Activated T-helper 2 cell treated with anti-CD3 and anti-CD28 coated beads, Interferon-gamma antibody, Interleukin-2, Interleukin-4, amounts not matched to agents 10 μg/mL and 5 μg/mL and 100 μg/mL, durations not matched to agents 14 hours and 24 hours and 36 hours (primary cell): ENCODE measurements at regions not wholly inside any gene's neighbourhood (a gene's known extent, or its start where the extent isn't known, plus 50 kb on each side); places are given as distances from the start of the nearest gene placed in this dataset.

ENCODE experiments used
- DNase-seq: peaks from one replicate; pipeline ENCODE4 v3.0.0; 2021; ENCODE audit warnings: low spot score
- H3K27ac Mint-ChIP-seq: one replicate; pipeline ENCODE4 v1.8.0; 2021; ENCODE audit warnings: mixed read lengths
- H3K27me3 Mint-ChIP-seq: one replicate; pipeline ENCODE4 v1.8.0; 2021; ENCODE audit warnings: low read depth, mixed read lengths
- H3K36me3 Mint-ChIP-seq: one replicate; pipeline ENCODE4 v1.8.0; 2021; ENCODE audit warnings: low read depth, mixed read lengths
- H3K4me1 Mint-ChIP-seq: one replicate; pipeline ENCODE4 v1.8.0; 2021; ENCODE audit warnings: low read depth, mixed read lengths
- H3K4me3 Mint-ChIP-seq: one replicate; pipeline ENCODE4 v1.8.0; 2021; ENCODE audit warnings: low read depth, mild to moderate bottlenecking, moderate library complexity, mixed read lengths
- H3K9me3 Mint-ChIP-seq: one replicate; pipeline ENCODE4 v1.8.0; 2021; ENCODE audit warnings: mixed read lengths
- intact Hi-C: fragments of 100-400 bp; cut with micrococcal nuclease; formaldehyde crosslinking; loops from one replicate; pipeline ENCODE4 v1.15.1; 2023

- Mint-ChIP-seq H3K36me3 (no peaks in the 10 kb centered on the region), H3K4me3 (no peak overlapping the region), H3K4me1 (no peaks in the 10 kb centered on the region), H3K9me3 (no peaks in the 10 kb centered on the region), H3K27me3 (no peaks in the 10 kb centered on the region), H3K27ac (no peak overlapping the region)
- intact Hi-C loops, result loop anchor here (10.0 kb wide), 1 partner anchor 405 kb away; no protein-coding TSS in a partner anchor
- DNase-seq, result no peak
Measured at GRCh38 chr4:144579411-144580030, 66.4 kb upstream of the HHIP start.

GRCh38 chr4:144580430-144580829 is 65.5 kb upstream of the HHIP start:
- H3K36me3 Mint-ChIP-seq, result no peaks in the 10 kb centered on the region
- H3K27ac Mint-ChIP-seq, result no peak overlapping the region
- H3K9me3 Mint-ChIP-seq, result no peaks in the 10 kb centered on the region
- no peak overlapping the region for H3K4me3 Mint-ChIP-seq
- no peaks in the 10 kb centered on the region for H3K27me3 Mint-ChIP-seq
- intact Hi-C loops, result loop anchor here (10.0 kb wide), 1 partner anchor 406 kb away; no protein-coding TSS in a partner anchor
- no peak for DNase-seq
- H3K4me1 Mint-ChIP-seq, result no peaks in the 10 kb centered on the region

DNA sequence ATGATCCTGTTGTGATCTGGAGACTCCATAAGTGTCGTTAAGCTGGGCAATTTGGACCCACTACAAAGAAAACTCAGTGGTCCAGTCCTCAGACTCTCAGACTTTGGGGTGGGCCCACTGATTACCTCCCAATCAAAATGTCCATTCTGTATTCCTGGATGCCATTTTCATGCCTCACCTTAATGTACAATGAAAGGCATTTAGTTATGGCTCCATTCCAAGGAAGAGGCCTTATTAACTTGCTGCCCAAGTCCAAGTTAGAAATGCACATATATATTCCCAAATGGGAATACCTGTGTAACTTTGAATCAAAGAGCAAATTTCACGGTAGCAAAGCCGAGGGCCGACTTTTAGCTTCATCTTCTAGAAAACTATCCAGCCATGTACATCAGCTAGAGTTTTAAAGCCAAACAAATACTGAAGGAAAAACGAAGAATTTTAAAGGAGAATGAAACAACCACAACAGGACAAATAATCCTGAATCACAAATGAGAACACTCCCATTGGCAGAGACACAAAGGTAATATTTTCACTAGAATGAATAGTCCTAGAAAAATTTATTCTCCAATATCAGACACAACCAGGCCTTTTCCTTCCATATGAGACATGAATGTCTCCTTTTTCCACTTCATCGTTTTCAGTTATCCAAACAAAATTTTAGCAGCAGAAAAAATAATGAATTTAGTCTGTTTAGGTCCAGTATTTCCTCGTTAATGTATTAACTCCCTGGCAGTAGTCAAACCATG is 63.7 kb upstream of the HHIP start:
- intact Hi-C loops, result loop anchor here (10.0 kb wide), 1 partner anchor 407 kb away; no protein-coding TSS in a partner anchor
- no peaks in the 10 kb centered on the region for H3K9me3 Mint-ChIP-seq
- H3K27ac Mint-ChIP-seq, result no peak overlapping the region
- DNase-seq, result no peak
- no peaks in the 10 kb centered on the region for H3K36me3 Mint-ChIP-seq
- no peak overlapping the region for H3K4me3 Mint-ChIP-seq
- no peaks in the 10 kb centered on the region for H3K4me1 Mint-ChIP-seq
- H3K27me3 Mint-ChIP-seq, result no peaks in the 10 kb centered on the region

DNA sequence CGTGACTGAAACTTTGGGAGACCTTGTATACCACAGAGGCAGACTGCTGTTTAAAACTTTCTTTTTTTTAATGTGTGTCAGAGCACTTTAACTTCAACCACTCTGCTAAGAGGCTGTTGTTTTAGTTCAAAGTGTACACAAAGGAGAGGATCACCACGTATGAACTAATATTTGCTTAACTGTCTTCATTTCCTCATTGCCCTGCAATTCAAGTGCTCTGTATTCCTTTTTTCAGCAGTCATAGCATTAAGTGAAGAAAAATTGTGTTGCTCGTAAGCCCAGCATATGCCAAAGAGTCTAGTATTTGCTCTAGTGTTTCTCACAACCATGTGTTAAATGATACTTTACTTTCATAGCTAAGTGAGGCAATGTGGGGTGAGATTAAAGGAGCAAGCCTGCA is 63.0 kb upstream of the HHIP start:
- Mint-ChIP-seq H3K27ac (no peak overlapping the region), H3K4me1 (no peaks in the 10 kb centered on the region), H3K4me3 (no peak overlapping the region), H3K36me3 (no peaks in the 10 kb centered on the region), H3K27me3 (peaks cover 1% of the 10 kb centered on the region), H3K9me3 (peaks cover 3% of the 10 kb centered on the region)
- DNase-seq, result no peak
- intact Hi-C loops, result loop anchor here (10.0 kb wide), 1 partner anchor 408 kb away; no protein-coding TSS in a partner anchor

DNA sequence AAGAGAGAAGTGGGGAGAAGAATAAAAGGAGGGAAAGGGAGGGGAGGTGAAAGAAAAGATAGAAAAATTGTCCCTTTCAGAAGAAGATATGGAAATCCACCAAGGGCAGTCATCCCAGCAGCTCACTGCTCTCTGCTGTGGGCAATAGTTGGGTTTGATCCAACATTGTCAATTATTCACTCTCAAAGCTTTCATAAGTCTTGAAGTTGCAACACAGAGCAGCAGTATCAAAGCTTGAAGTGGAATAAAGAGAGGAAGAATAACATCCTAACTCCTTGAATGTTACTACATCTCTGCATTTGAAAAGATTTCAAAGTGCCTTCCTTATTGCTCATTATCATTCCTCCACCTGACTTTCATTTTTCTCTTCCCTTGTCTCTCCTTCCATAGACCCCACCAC is 62.3 kb upstream of the HHIP start:
- DNase-seq, result no peak
- H3K4me3 Mint-ChIP-seq, result no peak overlapping the region
- no peak overlapping the region for H3K27ac Mint-ChIP-seq
- H3K27me3 Mint-ChIP-seq, result peaks cover 1% of the 10 kb centered on the region
- intact Hi-C loops, result loop anchor here (10.0 kb wide), 1 partner anchor 409 kb away; no protein-coding TSS in a partner anchor
- H3K36me3 Mint-ChIP-seq, result no peaks in the 10 kb centered on the region
- H3K9me3 Mint-ChIP-seq, result peaks cover 3% of the 10 kb centered on the region
- no peaks in the 10 kb centered on the region for H3K4me1 Mint-ChIP-seq

- intact Hi-C loops, result loop anchor here (10.0 kb wide), 1 partner anchor 410 kb away; no protein-coding TSS in a partner anchor
- H3K27ac Mint-ChIP-seq, result no peak overlapping the region
- no peaks in the 10 kb centered on the region for H3K36me3 Mint-ChIP-seq
- H3K9me3 Mint-ChIP-seq, result peaks cover 3% of the 10 kb centered on the region
- peaks cover 1% of the 10 kb centered on the region for H3K27me3 Mint-ChIP-seq
- no peaks in the 10 kb centered on the region for H3K4me1 Mint-ChIP-seq
- no peak for DNase-seq
- no peak overlapping the region for H3K4me3 Mint-ChIP-seq
Measured at GRCh38 chr4:144584428-144584827, 61.5 kb upstream of the HHIP start.

GRCh38 chr4:144589512-144589911 is 56.4 kb upstream of the HHIP start:
- no peak overlapping the region for H3K4me3 Mint-ChIP-seq
- H3K4me1 Mint-ChIP-seq, result no peaks in the 10 kb centered on the region
- peaks cover 1% of the 10 kb centered on the region for H3K27me3 Mint-ChIP-seq
- H3K9me3 Mint-ChIP-seq, result peaks cover 3% of the 10 kb centered on the region
- H3K36me3 Mint-ChIP-seq, result no peaks in the 10 kb centered on the region
- no peak for DNase-seq
- intact Hi-C loops, result loop anchor here (10.0 kb wide), 1 partner anchor 415 kb away; no protein-coding TSS in a partner anchor
- no peak overlapping the region for H3K27ac Mint-ChIP-seq

DNA sequence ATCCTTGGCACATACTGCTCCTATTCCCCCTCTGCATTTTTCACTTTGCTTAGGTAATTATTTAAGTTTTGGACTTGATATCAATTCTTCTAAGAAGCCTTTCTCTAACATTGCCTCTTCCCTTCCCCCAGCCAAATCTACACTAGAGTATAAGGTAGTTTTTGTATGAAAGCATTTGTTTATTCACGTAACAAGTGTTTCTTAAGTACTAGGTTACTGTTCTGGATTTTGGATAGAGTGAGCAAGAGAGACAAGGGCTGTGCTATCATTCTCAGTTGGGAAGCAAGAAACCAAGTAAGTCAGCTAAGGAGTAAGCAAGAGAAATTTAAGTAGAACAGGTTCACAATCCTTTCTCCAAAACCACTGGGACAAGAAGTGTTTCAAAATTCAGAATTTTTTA is 55.9 kb upstream of the HHIP start:
- H3K4me1 Mint-ChIP-seq, result no peaks in the 10 kb centered on the region
- H3K36me3 Mint-ChIP-seq, result no peaks in the 10 kb centered on the region
- H3K9me3 Mint-ChIP-seq, result peaks cover 3% of the 10 kb centered on the region
- no peak overlapping the region for H3K4me3 Mint-ChIP-seq
- H3K27me3 Mint-ChIP-seq, result peaks cover 1% of the 10 kb centered on the region
- intact Hi-C loops, result no loop called here
- no peak overlapping the region for H3K27ac Mint-ChIP-seq
- no peak for DNase-seq

DNA sequence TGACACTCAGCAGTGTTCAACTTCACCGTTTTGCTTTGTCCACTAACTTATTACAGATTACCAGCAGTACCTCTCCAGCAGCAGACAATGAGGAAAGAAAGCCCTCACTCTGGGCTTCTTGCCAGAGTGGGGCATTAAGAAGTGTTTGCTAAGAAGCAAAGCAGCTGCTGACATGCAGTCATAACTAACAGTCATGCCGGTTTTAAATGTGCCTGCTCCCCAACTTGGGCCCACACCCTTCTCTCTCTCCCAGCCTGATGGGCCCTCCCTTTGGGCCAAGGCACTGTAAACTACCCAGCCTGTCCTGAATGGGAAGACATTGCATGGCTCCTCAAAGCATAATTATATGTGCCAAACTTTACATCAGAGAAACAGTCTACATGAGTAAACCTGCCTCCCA is 54.6 kb upstream of the HHIP start:
- intact Hi-C loops, result no loop called here
- no peaks in the 10 kb centered on the region for H3K4me1 Mint-ChIP-seq
- peaks cover 1% of the 10 kb centered on the region for H3K27me3 Mint-ChIP-seq
- no peak overlapping the region for H3K27ac Mint-ChIP-seq
- no peak overlapping the region for H3K4me3 Mint-ChIP-seq
- peaks cover 3% of the 10 kb centered on the region for H3K9me3 Mint-ChIP-seq
- H3K36me3 Mint-ChIP-seq, result no peaks in the 10 kb centered on the region
- no peak for DNase-seq

- Mint-ChIP-seq H3K36me3 (no peaks in the 10 kb centered on the region), H3K9me3 (peaks cover 3% of the 10 kb centered on the region), H3K27ac (no peak overlapping the region), H3K4me3 (no peak overlapping the region), H3K27me3 (peaks cover 1% of the 10 kb centered on the region), H3K4me1 (no peaks in the 10 kb centered on the region)
- intact Hi-C loops, result no loop called here
- DNase-seq, result no peak
Measured at GRCh38 chr4:144592264-144592663, 53.7 kb upstream of the HHIP start.

- Mint-ChIP-seq H3K4me3 (no peak overlapping the region), H3K27ac (no peak overlapping the region), H3K27me3 (no peaks in the 10 kb centered on the region), H3K4me1 (no peaks in the 10 kb centered on the region), H3K9me3 (no peaks in the 10 kb centered on the region), H3K36me3 (no peaks in the 10 kb centered on the region)
- intact Hi-C loops, result no loop called here
- DNase-seq, result no peak
Measured at GRCh38 chr4:144594471-144594986, 51.4 kb upstream of the HHIP start.

GRCh38 chr4:144595681-144596080 is 50.3 kb upstream of the HHIP start:
- intact Hi-C loops, result no loop called here
- no peaks in the 10 kb centered on the region for H3K9me3 Mint-ChIP-seq
- no peaks in the 10 kb centered on the region for H3K27me3 Mint-ChIP-seq
- H3K4me3 Mint-ChIP-seq, result no peak overlapping the region
- H3K4me1 Mint-ChIP-seq, result no peaks in the 10 kb centered on the region
- DNase-seq, result no peak
- H3K36me3 Mint-ChIP-seq, result no peaks in the 10 kb centered on the region
- no peak overlapping the region for H3K27ac Mint-ChIP-seq
